HG02642 (cell line): ENCODE measurements at regions not wholly inside any gene's neighbourhood (a gene's known extent, or its start where the extent isn't known, plus 50 kb on each side); places are given as distances from the start of the nearest gene placed in this dataset.

ENCODE experiments used
- ATAC-seq: cut with Tn5 transposase; IDR thresholded peaks from one replicate; pipeline ENCODE4 v1.9.1; 2021; ENCODE audit warnings: mild to moderate bottlenecking; ENCODE audit not compliant: unreplicated experiment, poor library complexity

DNA sequence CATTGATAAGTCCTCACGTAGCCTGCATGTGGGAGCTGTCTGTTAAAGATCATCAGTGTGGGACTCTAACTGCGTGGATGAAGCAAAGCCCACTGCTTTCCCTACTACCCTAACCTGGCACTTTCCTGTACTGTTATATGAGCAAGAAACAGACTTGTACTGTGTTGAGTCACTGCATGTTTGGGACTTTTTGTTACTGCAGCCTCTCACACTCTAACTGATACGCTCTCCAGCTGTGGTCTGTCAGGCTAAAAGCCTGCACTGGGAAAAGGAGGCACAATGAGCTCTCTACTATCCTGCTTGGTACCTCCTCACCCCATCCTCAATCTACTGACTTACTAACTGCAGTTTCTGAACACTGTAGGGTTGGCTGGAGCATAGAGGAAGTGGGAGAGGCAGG lies 93.7 kb upstream of the PLET1 start:
- no peak for ATAC-seq

DNA sequence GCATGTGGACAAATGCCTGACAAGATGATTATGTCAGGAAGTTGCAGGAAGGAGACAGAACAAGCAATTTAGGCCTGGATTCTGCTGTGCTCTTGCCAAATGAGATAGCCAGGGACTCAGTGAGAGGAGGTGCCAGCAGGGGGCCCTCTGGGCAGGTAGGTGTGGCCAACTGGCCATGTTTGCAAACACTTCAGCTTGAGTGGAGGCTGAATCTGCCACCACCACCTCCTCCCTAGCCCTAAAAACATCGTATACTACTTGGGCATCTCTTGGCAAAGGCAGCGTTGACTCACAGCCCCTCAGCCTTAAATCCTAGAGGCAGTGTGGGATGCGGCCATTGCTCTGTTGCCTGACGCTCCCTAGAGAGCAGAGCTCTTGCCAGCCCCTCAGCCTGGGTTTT lies 95.1 kb upstream of the PLET1 start:
- no peak for ATAC-seq

DNA sequence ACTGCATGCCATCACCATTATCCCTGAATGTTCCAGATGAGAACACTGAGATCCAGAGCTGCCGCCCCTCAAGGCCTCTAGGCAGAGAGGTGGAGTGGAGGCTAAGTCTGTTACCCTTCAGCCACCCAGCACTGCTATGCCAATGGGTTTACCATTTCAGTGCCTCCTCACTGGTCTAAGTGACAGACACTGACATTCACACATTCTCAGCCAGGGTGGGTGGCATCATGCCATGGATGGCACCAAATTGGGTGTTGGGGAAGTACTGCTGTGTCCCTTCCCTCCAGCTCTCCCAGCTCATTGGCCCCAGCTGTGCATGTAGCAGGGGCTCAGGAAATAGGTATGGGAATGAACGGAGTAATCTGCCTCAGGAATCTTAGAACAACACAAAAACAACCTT lies 96.8 kb upstream of the PLET1 start:
- ATAC-seq, result no peak

DNA sequence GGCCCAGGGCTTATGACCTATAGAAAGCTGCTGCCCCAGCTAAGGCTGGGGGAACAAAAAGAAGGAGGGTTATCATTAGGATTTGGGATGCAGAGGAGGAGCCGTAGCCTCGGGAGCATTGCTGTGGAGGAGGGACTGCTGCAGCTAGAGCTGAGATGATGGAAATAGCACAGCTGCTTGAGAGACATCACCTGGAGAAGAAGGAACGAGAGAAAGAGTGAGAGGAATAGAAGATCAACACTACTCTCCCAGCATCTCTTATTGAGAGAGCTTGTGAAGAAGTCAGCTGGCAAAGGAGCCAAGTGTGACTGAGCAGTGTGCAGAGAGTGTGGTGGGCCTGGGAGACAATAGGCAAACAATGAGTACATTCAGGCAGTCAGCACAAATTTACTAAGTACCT lies 100.7 kb upstream of the PLET1 start:
- ATAC-seq, result no peak

DNA sequence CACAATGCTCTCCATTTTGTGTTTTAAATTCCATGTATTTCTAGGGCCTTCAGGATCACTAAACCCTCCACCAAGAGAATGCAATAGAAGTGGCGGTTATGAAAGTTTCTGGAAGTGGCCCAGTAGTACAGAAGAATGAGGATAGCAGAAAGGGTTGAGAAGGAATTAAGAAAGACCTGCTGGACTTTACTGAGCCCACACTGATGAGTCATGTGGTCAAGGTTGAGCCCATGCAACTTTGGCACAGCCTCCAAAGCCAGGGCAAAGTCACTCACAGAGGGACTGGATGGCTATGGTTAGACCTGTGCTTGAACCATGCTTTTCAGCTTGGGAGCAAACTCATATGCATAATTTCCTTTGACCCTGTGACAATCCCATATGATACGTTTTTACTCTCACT lies 102.9 kb upstream of the PLET1 start:
- ATAC-seq, result no peak

DNA sequence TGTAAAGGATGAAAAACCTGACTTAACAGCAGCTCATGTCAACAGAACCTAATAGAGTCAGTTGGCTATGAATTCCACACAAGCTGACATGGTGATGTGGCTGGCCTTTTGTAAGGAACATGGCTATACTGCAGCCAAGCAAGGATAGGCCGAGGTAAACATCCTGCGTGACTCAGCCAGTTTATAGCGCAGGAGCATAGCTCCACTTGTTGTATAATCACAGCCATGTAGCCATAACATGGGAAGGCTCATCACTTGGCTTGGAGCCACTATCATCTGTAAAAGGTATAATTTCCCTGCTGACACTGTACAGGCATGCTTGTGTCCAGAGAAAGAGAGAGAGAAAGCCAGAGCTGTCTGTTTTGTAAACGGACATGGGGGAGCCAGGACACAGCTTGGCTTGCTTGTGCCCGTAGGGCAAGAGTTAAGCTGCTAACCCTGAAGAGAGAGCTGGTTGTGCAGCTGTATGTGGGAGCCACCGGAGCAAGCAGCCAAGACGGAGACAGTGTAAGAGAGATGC lies 104.4 kb upstream of the PLET1 start:
- ATAC-seq, result no peak

DNA sequence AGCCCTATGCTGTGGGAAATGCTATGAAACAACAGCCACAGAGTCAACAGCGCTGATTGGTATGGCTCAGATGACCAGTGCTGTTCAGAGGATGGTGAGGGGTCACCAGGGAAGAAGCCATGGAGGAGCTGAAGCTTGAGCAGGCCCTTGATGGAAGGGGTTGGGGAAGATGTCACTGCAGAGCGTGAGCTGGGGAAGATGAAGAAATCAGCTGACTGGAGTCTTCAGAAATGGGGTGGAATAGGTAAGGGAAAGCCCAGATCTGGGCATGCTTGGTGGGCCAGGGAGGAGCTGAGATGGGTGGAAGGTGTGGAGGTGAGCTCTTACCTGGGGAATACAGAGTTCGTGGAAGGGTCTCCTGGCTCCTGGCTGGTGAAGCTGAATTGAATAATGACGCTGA lies 105.4 kb upstream of the PLET1 start:
- ATAC-seq, result no peak

DNA sequence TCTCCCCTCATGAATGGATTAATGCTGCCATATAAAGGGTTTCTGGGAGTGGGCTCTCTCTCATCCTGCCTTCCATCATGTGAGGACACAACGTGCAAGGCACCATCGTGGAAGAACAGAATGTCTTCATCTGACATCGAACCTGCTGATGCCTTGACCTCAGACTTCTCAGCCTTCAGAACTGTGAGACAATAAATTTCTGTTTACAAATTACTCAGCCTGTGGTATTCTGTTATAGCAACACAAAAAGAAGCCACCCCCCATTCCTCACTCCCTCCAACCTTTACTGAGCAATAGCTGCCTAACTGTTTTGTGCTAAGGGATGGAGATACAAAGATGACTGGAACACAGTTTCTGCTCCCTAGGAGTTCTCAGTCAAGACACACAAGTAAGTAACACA lies 106.1 kb upstream of the PLET1 start:
- no peak for ATAC-seq

DNA sequence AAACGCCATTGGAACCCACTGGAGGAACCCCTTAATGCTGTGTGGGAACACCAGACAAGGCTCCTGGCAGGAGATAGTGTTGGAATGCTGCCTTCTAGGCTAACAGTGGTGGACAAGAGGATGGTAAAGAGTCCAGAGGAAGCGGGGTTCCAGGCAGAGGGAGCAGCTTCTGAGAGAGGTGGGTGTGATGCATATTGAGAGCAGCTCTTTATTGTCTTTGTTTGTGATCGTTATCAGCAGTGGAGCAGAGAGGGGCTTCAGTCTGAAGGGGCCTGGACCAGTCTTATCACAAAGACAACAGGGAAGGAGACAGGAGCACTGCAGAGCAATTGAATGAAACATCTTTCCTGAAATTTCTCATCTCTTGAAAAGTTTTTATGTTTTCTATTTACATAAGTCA lies 106.8 kb upstream of the PLET1 start:
- ATAC-seq, result no peak

DNA sequence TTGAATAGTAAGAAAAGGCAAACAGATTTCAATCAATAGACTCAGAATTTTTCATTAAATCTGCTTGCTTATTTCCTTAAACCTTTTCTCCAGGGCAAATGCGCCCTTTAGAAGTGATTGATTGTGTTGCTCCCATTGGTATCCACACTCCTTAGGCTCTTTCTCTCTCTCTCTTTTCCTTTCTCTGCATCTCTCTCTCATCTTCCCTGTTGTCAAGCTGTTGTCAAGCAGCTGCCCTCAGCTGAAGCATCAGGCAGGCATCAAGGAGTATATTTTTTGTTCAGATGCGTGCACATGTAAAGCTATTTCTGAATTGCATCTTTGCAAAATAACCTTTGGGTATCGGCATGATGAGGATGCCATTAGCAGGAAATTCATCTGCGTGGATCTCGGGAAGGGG lies 107.2 kb upstream of the PLET1 start:
- no peak for ATAC-seq

DNA sequence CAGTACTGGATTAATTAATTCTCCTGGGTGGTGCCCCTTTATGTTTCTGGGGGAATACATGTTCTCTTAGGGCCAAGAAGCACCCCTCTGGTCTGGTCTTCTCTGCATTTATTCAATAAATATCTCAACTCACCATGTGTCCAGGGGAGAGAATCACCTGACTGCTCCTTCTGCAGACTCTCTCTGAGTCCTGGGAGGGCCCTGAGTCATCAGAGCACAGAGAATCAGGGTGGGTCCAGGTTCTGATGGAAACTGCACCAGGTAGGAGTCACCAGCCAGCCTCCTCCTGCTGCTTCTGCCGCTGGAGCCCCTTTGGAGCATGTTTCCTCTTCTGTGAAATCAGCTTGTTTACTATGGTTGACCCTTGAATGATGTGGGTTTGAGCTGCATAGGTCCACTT lies 107.7 kb upstream of the PLET1 start:
- ATAC-seq, result no peak

DNA sequence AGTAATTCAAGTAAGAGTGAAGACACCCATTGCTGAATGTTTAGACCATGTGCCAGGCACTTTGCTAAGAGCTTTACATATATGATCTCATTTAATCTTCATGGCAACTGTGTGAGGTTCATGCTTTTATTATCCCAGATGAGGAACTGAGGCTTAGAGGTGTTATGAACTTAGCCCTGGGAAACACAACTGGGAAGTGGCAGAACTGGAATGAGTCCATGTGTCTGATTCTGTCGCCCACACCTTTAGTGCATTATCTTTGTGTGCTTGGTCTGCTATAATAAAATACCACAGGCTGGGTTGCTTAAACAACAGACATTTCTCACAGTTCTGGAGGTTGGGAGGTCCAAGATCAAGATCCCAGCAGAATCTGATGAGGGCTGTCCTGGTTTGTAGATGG lies 108.7 kb upstream of the PLET1 start:
- no peak for ATAC-seq

DNA sequence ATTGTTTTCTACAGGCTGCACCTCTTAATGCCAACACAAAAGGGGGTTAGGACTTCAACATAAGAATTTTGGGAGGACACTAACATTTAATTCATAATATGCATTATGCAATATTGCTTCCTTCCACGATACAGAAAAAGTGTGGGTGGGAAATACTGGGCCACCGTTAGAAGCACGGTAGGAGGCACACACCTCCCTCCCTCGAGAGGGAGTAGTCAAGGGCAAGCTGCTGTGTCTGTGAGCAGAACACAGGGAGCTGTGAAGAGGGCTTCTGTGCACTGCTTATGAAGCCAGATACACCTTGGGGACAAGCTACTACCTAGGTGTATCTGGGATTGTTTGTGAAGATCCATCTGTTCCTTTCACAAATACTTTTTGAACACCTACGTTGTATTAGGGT lies 109.3 kb upstream of the PLET1 start:
- ATAC-seq, result no peak

DNA sequence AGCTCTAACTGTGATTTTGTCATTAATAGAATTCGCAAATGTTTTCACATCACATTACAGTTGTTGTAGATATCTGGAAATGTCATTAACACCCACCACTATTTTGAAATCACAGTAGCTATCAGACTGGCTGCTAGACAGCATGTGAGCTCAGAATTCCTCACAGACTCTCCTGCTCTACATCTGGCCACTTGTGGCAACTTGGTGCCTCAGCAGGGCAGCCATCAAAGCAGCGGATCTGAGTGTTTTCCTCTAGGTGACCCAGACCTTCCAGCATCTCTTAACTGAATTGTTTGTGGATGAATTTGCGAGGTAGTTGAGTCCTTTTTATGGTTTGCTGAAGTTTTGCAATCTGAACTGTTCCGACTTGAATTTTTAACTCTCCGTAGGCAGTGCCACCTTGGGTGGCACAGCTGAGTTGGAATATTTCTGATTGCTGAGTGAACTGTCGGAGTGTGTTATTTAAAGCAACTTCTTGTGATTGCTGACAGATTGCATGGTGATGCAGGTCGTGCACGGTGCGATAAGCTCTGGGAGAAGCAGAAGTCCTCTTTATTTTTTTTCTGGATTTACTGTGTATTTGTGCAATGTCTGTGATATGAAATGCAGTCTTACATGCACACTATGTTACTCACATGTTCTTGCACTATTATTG lies 114.0 kb upstream of the PLET1 start:
- no peak for ATAC-seq

DNA sequence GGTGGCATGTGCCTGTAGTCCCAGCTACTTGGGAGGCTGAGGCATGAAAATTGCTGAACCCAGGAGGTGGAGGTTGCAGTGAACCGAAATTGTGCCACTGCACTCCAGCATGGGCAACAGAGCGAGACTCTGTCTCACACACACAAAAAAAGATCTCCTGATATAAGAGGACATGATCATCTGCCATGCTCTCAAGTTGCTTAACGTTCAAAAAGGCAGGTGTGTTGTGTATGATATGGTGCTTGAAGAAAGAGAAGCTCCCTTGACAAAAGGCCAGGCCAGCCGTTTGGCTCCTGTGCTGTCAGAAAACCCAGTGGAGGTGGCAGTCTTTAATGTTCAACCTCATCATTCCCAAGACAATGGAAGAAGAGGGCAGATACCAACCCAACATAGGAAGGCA lies 117.3 kb upstream of the PLET1 start:
- no peak for ATAC-seq

DNA sequence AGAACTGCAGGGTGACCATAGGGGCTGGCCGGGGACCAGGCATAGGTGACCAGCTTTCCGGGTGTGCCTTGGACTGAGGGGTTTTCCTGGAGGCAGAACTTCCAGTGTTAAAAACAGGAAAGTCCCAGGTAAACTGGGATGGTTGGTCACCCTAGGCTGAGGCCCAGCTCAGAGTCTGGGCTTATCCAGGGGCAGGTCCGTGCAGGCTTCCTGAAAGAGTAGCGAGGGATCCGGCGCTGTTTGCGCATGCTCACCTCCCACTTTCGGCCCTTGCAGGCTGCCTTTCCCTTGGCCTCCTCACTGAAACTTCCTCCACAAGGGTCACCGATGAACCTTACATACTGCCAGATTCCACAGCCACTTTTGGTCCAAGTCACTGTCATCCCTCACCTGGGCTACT lies 119.8 kb upstream of the PLET1 start:
- ATAC-seq, result no peak

DNA sequence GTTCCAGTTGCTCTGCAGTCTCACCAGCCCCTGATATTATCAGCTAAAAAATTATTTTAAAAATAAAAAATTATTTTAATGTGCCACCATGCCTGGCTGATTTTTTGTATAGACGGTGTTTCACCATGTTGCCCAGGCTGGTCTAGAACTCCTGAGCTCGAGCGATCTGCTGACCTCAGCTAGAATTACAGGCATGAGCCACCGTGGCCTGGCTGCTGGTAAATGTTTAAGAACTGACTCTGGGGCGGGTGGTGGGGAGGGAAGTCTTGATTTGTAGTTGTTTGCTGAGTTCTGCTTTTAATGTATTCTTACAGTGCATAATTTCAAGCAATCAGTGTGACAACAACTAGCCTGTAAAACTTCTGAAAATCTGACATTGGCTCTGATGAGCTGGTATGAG lies 120.9 kb upstream of the PLET1 start:
- no peak for ATAC-seq

DNA sequence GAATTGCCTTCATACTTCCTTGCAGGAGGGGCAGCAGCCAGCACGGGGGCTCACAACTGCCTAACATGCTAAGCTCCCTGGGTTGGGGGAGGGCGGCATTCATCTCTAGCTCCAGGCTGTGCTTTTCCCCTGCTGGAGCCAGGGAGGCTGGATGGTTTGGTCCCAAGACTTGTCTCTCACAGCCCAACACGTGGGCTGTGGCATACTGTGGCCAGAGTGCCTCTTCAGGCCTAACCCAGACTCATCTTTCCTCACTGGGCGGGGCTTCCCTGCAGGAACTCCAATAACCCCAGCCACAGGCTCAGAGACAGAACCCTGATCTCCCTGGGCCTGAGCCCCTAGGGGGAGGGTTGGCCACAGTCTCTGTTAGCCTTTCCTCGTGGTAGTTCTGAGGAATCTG lies 121.9 kb upstream of the PLET1 start:
- no peak for ATAC-seq

DNA sequence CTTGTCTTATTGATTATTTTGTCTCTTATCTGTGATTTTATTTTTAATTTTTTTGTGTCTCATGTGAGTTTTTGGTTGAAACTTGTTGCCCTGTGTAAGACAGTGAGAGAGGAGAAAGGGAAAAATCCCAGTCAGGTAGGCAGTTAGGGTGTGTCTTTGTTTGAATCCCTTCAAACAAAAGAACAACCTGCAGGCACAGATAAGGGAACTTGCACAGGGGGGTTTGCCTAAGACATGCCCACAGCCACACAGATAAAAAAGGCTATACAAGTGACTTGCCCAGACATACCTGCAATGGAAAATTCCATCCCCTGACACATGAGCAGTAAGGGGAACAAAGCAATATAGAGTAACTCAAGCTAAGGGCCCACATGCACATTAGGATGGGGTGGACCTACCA lies 127.8 kb upstream of the PLET1 start:
- ATAC-seq, result no peak

DNA sequence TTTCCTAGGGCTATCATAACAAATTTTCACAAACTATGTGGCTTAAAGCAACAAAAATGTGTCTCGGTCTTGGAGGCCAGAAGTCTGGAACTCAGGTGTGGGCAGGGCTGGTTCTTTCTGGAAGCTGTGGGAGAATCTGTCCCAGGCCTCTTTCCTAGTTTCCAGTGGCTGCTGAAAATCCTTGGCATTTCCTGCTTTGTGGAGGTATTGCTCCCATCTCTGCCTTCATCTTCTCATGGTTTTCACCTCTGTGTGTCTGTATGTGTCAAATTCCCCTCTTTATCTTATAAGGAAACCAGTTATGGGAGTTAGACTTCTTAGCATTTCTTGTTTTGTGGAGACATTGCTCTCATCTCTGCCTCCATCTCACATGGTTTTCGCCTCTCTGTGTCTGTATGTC lies 130.4 kb upstream of the PLET1 start:
- no peak for ATAC-seq

DNA sequence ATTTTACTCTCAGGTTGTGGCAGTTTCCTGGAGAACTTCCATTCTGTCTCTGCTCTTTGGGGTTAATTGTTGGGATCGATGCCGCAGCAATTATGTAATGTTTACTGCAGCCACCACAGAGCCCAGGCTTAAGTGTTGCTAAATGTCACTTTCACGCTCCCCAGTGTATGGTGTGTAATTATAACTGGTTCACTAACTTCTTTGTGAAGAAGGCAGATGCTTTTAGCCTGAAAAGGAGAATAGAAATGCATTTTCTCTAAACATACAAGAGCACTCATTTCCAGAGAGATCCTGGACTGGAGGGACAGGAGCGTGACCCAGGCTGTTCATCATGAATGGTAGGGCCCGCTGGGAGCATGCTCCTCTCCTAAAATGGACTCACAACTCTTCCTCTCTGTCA lies 132.2 kb upstream of the PLET1 start:
- ATAC-seq, result no peak

DNA sequence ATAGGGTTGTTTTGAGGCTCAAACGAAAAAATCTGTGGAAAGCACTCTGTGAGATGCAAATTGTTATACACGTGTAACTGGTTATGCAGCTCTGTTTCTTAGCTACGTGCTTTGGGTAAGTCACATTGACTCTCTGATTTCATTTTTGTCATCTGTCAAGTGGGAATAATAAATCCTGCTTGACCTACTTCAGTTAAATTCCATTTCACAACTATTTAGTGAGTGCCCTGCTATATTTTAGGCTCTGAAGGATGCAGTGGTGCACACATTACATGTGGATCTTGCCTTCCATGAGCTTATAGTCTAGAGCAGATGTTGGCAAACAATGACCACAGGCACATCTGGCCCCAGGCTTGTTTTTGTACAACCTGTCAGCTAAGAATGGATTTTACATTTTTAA lies 133.6 kb upstream of the PLET1 start:
- no peak for ATAC-seq

DNA sequence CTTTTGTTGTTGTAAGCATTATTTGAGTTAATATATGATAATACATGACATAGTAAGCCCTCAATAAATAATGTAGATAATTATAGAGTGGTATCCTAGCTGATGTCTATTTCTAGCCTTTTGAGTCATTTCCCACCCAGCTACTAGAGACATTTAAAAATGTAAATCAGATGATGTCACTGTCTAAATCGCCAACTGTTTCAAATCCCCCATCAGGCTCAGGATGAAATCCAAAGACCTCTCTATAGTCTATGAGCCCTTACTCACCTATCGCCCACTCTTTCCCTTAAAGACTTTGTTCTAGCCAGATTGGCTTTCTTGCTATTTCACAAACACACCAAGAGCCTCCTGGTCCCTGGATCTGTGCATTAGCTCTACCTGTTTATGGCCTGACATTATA lies 135.4 kb upstream of the PLET1 start:
- ATAC-seq, result no peak
